ENCODE measurements at regions not wholly inside any gene's neighbourhood (a gene's known extent, or its start where the extent isn't known, plus 50 kb on each side); places are given as distances from the start of the nearest gene placed in this dataset.
A peak's percentile ranks its signal among the peaks of the same experiment; 100 is the strongest.

- no peak for DNase-seq
- intact Hi-C loops (cut with DNase I): no loop called here
Observed at GRCh38 chr6:74128536-74128935, 432.5 kb downstream of the CD109 start.

- intact Hi-C loops (cut with DNase I): no loop called here
- DNase-seq: no peak
Observed at GRCh38 chr6:74117113-74117512, 421.1 kb downstream of the CD109 start.

GRCh38 chr6:74115674-74116073 lies 419.7 kb downstream of the CD109 start:
- intact Hi-C loops (cut with DNase I): no loop called here
- no peak for DNase-seq

GRCh38 chr6:74114428-74114827 lies 418.4 kb downstream of the CD109 start:
- intact Hi-C loops (cut with DNase I): no loop called here
- no peak for DNase-seq

DNA sequence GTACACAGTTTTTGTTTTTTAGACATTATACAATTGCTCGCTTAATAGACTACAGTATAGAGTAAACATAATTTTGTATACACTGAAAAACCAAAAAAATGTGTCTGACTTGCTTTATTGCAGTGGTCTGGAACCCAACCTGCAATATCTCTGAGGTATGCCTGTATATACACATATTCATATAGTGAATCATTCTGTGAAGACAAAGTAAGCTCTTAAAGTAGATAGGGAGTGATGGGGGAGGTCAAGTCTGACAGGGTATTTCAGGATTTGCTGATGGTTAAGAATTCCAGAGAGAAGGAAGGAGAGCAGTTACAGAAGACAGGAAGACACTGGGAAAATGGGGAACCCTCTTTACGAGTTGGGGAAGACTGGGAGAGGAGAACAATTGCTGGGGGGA lies 417.9 kb downstream of the CD109 start:
- intact Hi-C loops (cut with DNase I): no loop called here
- no peak for DNase-seq

DNA sequence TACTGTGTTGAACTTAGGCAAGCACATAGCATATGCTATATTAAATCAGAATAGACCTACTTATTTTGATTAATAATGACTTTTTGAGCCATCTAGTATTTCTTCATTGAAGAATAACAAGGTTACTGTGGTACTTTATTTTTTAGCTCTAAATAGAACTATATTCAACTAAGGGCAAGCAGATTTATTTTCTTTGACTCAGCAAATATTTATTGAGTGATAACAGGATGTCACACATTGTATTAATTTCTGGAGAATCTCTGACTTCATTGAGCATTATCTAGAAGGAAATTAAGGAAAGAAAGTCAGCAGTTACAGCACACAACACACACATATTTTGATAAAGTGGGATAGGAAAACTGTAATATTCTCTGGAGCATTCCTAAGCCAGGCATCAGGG lies 407.4 kb downstream of the CD109 start:
- intact Hi-C loops (cut with DNase I): no loop called here

DNA sequence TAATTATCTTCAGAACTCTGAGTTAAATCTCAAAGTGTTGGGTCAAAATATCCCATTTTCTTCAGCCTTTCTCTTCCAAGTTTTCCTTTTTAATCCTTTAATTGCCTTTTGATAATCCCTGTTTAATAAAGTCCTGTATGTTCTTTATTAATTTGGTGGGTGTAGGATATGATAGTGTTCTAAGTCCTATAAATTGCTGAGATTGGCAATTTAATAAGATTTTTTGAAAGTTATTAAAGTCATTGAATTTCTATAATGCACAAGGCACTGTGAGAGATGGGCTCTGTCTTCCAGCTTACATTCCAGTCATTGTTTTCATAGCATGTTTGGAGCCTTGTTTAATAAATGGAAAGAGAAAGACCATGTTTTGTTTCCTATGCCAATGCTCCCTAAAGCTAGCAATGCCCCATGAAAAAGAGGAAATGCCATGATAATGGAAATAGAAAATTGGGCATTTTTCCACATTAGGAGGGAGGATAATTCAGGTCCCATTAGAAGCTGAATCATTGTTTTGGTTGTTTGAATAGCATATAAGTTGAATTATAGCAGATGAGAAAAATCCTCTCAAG lies 404.8 kb downstream of the CD109 start:
- intact Hi-C loops (cut with DNase I): no loop called here

More for the DNA sequence above, 407.4 kb downstream of the CD109 start:
- no peak for DNase-seq

DNA sequence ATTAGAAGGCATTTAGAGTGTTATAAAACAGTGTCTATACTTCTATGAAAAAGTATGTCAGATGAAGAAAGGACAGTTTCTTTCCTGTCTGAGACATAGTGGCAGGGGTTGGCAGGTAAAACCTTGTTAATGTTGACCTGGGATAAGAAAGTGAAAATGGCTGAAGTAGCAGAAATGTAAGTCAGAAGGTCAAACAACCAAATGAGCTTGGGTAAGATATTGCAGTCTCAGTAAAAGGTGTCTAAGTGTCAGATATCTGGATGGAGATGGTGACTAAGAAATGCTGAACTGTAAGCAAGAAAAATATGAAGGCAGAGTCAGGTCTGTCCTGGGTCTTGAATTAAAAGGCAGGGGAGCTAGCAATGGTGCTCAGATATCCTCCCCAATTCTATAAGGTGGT lies 400.3 kb downstream of the CD109 start:
- no peak for DNase-seq
- intact Hi-C loops (cut with DNase I): no loop called here

More for the DNA sequence above, 404.8 kb downstream of the CD109 start:
- DNase-seq: no peak

GRCh38 chr6:74093361-74093760 lies 397.4 kb downstream of the CD109 start:
- intact Hi-C loops (cut with DNase I): loop anchor here (5.0 kb wide), 1 partner anchor 1114 kb away; the partner anchor contains the start of gene COL12A1
- no peak for DNase-seq

- intact Hi-C loops (cut with DNase I): loop anchor here (5.0 kb wide), 1 partner anchor 1116 kb away; the partner anchor contains the start of gene COL12A1
- DNase-seq: no peak
Observed at GRCh38 chr6:74091794-74092157, 395.8 kb downstream of the CD109 start.

DNA sequence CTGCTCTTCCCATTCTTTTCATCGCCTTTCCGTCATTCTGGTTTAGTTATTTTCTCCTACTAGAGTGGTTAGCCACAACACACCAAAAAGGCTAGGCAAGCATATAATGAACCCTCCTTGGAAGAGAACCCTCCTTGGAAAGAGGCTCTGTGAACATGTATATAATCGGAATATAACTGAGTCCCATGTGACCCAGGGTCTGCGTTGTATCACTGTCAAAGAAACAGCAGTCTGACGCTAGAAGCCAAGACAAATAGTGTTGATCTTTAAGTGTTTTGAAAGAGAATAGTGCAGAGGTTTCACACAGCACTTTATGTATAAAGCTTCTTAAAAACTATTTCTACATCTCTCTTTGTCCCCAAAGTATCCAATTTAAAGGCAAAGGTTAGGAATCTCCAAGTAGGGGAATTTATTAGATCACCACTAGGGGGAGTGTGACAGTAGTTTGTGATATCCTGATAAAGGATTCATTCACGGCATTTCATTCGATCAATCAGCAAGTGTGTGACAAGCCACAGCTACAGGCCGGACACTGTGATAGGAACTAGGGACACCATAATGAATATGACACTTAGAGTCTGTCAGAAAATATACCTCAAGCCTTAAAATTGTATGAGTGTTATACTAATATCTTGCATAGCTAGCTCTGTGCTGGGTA lies 395.3 kb downstream of the CD109 start:
- DNase-seq: peak in 4 of 42 donors; percentile 10 to 28 (median 16)
- intact Hi-C loops (cut with DNase I): loop anchor here (5.0 kb wide), 1 partner anchor 1116 kb away; the partner anchor contains the start of gene COL12A1

DNA sequence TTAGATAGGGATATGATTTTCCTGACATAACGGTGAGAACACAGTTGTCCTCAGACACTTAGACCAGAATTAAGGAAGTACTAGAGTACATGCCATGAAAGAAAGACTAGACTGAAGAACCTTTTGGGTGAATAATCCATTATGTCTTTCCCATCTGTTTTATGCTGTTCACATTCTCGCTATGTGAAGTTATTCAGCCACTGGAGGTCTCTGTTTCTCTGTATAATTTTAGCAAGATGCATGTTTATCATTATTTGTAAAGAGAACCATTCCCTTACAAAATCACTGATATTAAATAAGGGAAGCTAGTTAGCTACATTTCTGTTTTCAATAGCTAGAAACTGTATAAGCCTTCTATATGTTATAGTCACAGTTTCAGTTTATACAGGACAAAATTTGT lies 391.9 kb downstream of the CD109 start:
- intact Hi-C loops (cut with DNase I): no loop called here
- no peak for DNase-seq

DNA sequence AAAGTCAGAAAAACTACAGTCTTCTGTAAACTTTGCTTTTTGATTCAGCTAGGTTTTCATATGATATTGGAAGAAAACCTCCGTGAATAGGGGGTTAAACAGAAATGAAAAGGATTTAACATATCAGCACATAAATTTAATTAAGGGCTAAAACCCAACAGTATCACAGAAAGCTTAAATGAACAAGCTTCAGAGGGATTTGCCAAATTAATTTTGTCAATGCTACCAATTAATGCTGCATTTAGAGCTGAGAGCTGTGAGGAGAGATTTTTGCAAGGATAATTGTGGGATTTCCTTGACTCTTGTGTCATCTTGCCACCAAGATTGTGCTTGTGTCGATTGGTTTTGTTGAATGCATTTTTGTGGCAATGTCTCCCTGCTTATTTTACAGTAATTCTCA lies 379.9 kb downstream of the CD109 start:
- DNase-seq: no peak
- intact Hi-C loops (cut with DNase I): no loop called here

DNA sequence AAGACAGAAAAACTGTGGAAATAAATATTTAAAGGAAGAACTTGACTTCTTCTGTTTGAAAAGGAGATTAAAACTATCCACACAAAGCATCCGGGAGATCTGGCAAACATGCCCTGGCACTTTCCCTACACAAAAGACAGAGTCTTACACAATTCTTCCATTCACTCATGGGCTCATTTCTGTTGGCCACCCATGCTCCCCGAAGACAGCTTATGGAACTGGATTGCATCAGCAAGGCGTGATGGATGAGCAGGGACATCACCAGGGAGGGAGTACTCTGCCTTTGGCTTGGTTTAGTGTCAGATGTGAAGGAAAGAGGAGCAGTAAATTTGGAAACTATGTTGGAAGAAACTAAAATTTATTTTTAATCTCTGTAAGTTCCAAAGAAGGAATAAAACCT lies 379.3 kb downstream of the CD109 start:
- intact Hi-C loops (cut with DNase I): no loop called here
- no peak for DNase-seq

DNA sequence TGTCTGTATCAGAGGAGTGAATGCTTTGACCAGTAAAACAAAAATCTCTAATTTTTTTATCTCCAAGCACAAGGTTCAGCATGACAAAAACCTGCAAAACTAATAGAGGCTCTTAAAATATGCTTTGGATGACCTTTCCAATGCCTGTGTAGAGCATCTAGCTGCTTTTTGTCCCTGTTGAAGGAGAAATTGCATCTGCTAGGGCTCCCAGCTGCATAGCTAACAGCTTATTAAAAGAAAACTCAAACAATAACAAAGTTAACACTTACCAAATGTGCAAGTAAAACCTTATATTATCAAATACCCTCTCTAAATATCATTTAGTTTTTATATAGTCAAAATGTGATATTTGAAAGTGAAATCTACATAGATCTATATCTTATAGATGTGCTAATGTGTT lies 378.6 kb downstream of the CD109 start:
- no peak for DNase-seq
- intact Hi-C loops (cut with DNase I): no loop called here

- DNase-seq: no peak
- intact Hi-C loops (cut with DNase I): no loop called here
Observed at GRCh38 chr6:74073999-74074398, 378.0 kb downstream of the CD109 start.

DNA sequence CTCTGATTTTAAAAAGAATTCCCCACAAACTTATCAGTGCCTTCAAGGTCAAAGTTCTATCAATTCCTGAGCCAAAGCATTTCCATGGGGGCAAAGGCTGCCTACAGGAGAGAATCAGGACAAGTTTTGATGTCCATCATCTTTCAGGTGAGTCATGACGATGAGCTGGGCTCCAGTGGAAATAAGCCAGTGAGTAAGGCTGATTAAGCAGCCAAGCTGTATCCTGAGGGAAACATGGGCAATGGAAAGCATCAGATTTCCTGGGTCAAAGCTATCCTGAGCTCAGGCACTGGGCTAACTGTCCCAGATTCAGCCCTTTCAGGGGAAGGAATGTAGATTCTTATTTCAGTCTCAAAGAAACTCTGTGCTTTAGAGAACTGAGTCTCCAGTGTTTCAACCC lies 377.4 kb downstream of the CD109 start:
- intact Hi-C loops (cut with DNase I): no loop called here
- no peak for DNase-seq

DNA sequence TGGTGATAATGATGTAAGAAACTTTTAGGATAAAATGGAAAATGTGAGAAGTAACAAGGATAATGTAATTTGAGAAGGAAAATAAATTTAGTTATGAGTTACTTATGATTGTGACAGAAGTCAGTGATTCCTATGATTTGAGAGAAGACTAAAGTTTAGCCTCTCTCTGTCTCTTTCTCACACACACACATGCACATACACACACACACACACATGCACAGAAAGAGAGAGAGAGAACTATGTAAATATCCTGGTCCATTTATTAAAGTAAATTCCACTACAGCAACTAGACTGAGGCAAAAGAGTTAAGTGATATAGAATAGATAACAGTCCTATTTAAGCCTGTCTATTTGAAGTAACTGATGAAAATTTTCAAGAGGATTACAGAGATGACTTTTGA lies 375.2 kb downstream of the CD109 start:
- no peak for DNase-seq
- intact Hi-C loops (cut with DNase I): no loop called here

DNA sequence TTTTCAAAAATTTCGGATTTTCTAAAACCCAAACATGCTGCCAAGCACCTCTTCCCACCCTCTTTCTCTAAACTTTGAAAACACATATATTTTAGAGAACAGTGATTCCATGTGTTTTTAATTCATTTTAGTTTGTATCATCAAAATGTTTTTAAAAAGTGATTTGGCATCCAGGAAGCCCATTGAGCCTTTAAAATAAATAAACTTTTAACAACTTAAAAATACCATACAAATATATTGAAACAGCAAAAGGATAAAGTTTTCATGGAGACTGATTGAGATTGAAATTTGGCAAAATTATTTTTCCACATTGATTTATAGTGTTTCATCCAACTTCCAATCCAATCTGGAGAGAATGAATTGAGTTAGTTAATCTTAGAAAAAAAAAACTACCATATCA lies 374.7 kb downstream of the CD109 start:
- intact Hi-C loops (cut with DNase I): no loop called here
- DNase-seq: no peak

- DNase-seq: no peak
- intact Hi-C loops (cut with DNase I): no loop called here
Observed at GRCh38 chr6:74070091-74070490, 374.1 kb downstream of the CD109 start.

DNA sequence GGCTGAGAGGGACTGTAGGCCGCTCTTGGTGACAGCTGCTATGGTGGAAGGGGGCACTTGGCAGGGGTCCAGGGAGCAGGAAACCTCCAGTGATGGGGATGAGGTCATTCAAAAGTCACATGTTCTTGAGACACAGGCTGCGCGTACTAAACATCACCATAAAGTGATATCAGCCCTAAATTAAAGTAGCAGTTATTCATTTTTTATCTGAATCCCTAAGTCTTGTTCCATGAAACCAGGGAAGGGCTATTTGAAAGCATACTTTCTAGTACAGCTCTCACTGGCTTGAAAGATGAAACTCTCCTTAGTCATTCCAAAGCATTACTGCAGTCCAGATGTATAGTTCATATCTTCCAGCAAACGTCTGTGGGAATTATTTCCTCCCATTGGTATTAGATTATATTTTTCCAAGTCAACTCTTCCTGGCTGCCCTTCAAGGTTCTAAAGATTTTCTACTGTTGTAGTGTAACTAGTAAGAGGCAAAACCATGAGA lies 373.1 kb downstream of the CD109 start:
- intact Hi-C loops (cut with DNase I): no loop called here
- DNase-seq: no peak

Measured in head of caudate nucleus (tissue), 42 donors.